Retinal pigment epithelial cell (primary cell): ENCODE measurements at regions not wholly inside any gene's neighbourhood (a gene's known extent, or its start where the extent isn't known, plus 50 kb on each side); places are given as distances from the start of the nearest gene placed in this dataset.

ENCODE experiments used
- DNase-seq: peaks from one replicate; pipeline ENCODE4 v3.0.0-alpha.2; 2010; ENCODE audit warnings: low read depth
- H3K4me3 ChIP-seq: 2 replicates; pipeline ENCODE4 v1.5.1; 2011; ENCODE audit warnings: mild to moderate bottlenecking, low read length, control low read depth, moderate library complexity
- CTCF ChIP-seq: conservative IDR thresholded peaks from 2 replicates; pipeline ENCODE4 v1.5.1; 2011; ENCODE audit warnings: low read depth, low read length, control low read depth, inconsistent platforms

DNA sequence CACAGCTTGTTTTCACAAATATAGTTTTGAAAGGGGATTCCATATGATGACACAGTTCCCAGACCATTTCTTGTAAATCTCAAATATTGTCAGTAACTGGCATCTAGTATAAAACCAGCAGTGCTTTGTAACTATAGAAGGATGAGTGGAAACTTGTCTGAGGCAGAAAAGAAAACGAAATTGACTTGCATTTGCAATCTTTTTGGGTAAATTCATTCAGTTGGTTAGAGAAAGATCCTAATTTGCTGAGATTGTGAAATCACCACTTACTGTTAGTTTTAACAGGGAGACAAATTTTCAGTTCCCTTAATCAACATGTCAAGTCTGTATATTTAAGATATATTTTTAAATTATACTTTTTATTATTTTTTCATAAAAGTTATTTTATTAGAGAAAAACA is 71.5 kb upstream of the VEGFC start:
- no peak for DNase-seq
- no peak for TF ChIP-seq CTCF

DNA sequence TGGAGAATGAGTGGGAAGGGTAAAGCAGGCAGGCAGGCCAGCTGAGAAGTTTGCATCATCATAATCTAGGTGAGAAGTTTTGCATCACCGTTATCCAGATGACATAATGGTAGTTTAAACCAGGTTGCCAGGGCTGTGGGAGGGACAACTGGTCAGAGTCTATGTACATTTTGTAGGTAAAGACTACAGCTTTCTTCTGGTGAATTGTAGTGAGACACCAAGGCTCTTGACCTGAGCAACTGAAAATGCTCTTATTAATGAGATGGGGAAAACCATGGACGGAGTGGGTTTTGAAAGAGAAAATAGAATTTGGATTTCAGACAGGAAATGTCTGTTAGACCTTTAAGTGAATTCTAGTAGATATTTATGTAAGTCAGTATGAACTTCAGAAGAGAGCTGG is 76.0 kb upstream of the VEGFC start:
- no peak for DNase-seq
- H3K4me3 ChIP-seq = no peak overlapping the region
- TF ChIP-seq CTCF = no peak

More for the DNA sequence above, 71.5 kb upstream of the VEGFC start:
- no peak overlapping the region for H3K4me3 ChIP-seq

- no peak overlapping the region for H3K4me3 ChIP-seq
- no peak for DNase-seq
- no peak for TF ChIP-seq CTCF
Observed at GRCh38 chr4:176872461-176872860, 79.7 kb upstream of the VEGFC start.

- no peak overlapping the region for H3K4me3 ChIP-seq
- TF ChIP-seq CTCF = no peak
- no peak for DNase-seq
Observed at GRCh38 chr4:176874721-176875445, 82.2 kb upstream of the VEGFC start.

GRCh38 chr4:176875446-176875930 is 82.8 kb upstream of the VEGFC start:
- no peak for DNase-seq
- no peak for TF ChIP-seq CTCF
- no peak overlapping the region for H3K4me3 ChIP-seq

- no peak for TF ChIP-seq CTCF
- DNase-seq = no peak
- H3K4me3 ChIP-seq = no peak overlapping the region
Observed at GRCh38 chr4:176879380-176880116, 86.8 kb upstream of the VEGFC start.

GRCh38 chr4:176882206-176882605 is 89.5 kb upstream of the VEGFC start:
- no peak for DNase-seq
- no peak overlapping the region for H3K4me3 ChIP-seq
- no peak for TF ChIP-seq CTCF
